ENCODE measurements at regions not wholly inside any gene's neighbourhood (a gene's known extent, or its start where the extent isn't known, plus 50 kb on each side); places are given as distances from the start of the nearest gene placed in this dataset.

- Histone ChIP-seq H3K4me1 (ENCODE audit: insufficient read depth) (no peaks in the 10 kb centered on the region), H3K4me3 (no peak overlapping the region), H4K20me1 (ENCODE audit: insufficient read depth, poor library complexity, severe bottlenecking) (no peaks in the 10 kb centered on the region), H3K9me3 (ENCODE audit: low read depth) (no peaks in the 10 kb centered on the region), H3K79me2 (no peaks in the 10 kb centered on the region), H3K27ac (peak overlapping the region; percentile 29), H3K4me2 (no peak overlapping the region), H3K9me2 (replicated peaks; ENCODE audit: insufficient read depth) (no peaks in the 10 kb centered on the region), H2AFZ (no peak overlapping the region), H3K27me3 (no peaks in the 10 kb centered on the region), H3K36me3 (replicated peaks; ENCODE audit: insufficient read depth, low read depth) (no peaks in the 10 kb centered on the region)
- 87% methylated on average over 1 of the region's 1 CpG for WGBS (ENCODE audit: low lambda C conversion rate, missing lambda C conversion rate)
- DNase-seq (ENCODE audit: low spot score): no peak
- no peak for TF ChIP-seq CTCF (IDR thresholded peaks at IDR 0.05; ENCODE audit: poor library complexity)
- no peak for TF ChIP-seq EZH2 (IDR thresholded peaks at IDR 0.05; ENCODE audit: borderline replicate concordance)
- TF ChIP-seq EZH2phosphoT487 (IDR thresholded peaks at IDR 0.05; ENCODE audit: low read depth, severe bottlenecking, unreplicated experiment): no peak
Measured at GRCh38 chr1:221892301-221892830, 150.5 kb upstream of the DUSP10 start.

DNA sequence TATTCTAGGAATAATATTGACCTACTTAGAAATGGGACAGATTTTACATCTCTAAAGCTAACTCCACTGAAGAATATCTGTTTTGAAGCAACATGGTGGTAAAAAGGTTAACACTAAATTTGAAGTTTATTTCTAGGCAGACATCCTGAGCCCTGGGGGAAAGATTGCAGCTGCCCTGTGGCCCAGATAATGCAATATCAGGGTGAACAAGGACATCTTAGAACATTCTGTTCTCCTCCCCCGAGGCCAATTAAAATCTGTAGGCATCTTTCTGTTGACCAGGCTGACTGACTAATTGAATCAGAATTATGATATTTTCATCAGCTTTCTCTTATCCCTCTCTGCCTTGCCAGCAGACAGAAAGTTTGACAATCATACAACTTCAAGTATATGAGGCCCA, 149.8 kb upstream of the DUSP10 start:
- Histone ChIP-seq H3K9me3 (ENCODE audit: low read depth) (no peaks in the 10 kb centered on the region), H3K27ac (peak overlapping the region; percentile 29), H2AFZ (no peak overlapping the region), H3K9me2 (replicated peaks; ENCODE audit: insufficient read depth) (no peaks in the 10 kb centered on the region), H3K4me2 (no peak overlapping the region), H3K4me1 (ENCODE audit: insufficient read depth) (no peaks in the 10 kb centered on the region), H3K27me3 (no peaks in the 10 kb centered on the region), H3K36me3 (replicated peaks; ENCODE audit: insufficient read depth, low read depth) (no peaks in the 10 kb centered on the region), H3K4me3 (no peak overlapping the region), H4K20me1 (ENCODE audit: insufficient read depth, poor library complexity, severe bottlenecking) (no peaks in the 10 kb centered on the region), H3K79me2 (no peaks in the 10 kb centered on the region)
- DNase-seq (ENCODE audit: low spot score): no peak
- no peak for TF ChIP-seq CTCF (IDR thresholded peaks at IDR 0.05; ENCODE audit: poor library complexity)
- no peak for TF ChIP-seq EZH2 (IDR thresholded peaks at IDR 0.05; ENCODE audit: borderline replicate concordance)
- TF ChIP-seq EZH2phosphoT487 (IDR thresholded peaks at IDR 0.05; ENCODE audit: low read depth, severe bottlenecking, unreplicated experiment): no peak
- WGBS (ENCODE audit: low lambda C conversion rate, missing lambda C conversion rate): 80% methylated on average over 1 of the region's 1 CpG

DNA sequence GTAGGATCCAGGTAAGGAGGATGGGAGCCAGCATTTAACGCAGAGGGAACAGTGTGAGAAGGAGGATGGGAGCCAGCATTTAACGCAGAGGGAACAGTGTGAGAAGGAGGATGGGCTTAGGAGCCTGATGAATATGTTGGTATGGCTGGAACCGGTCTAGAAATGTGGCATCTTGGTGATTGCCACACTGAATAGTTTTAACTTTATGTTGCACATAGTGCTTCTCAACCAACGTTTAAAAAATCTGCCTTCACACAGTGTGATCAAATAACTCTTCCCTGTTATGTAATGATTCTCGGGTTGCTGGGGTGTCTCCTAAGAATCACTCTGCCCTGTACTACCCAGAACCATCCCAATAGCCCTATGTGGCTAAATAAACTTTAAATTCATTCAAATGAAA, 146.9 kb upstream of the DUSP10 start:
- H3K27ac ChIP-seq: no peak overlapping the region
- no peaks in the 10 kb centered on the region for H3K9me3 ChIP-seq (ENCODE audit: low read depth)
- no peak for DNase-seq (ENCODE audit: low spot score)
- H3K79me2 ChIP-seq: no peaks in the 10 kb centered on the region
- WGBS (ENCODE audit: low lambda C conversion rate, missing lambda C conversion rate): 89% methylated on average over 5 of the region's 5 CpGs
- H4K20me1 ChIP-seq (ENCODE audit: insufficient read depth, poor library complexity, severe bottlenecking): no peaks in the 10 kb centered on the region
- H2AFZ ChIP-seq: no peak overlapping the region
- no peaks in the 10 kb centered on the region for H3K9me2 ChIP-seq (replicated peaks; ENCODE audit: insufficient read depth)
- H3K4me1 ChIP-seq (ENCODE audit: insufficient read depth): no peaks in the 10 kb centered on the region
- no peaks in the 10 kb centered on the region for H3K27me3 ChIP-seq
- no peak overlapping the region for H3K4me3 ChIP-seq
- no peaks in the 10 kb centered on the region for H3K36me3 ChIP-seq (replicated peaks; ENCODE audit: insufficient read depth, low read depth)
- no peak overlapping the region for H3K4me2 ChIP-seq
- TF ChIP-seq EZH2phosphoT487 (IDR thresholded peaks at IDR 0.05; ENCODE audit: low read depth, severe bottlenecking, unreplicated experiment): no peak
- TF ChIP-seq CTCF (IDR thresholded peaks at IDR 0.05; ENCODE audit: poor library complexity): no peak
- TF ChIP-seq EZH2 (IDR thresholded peaks at IDR 0.05; ENCODE audit: borderline replicate concordance): no peak

- TF ChIP-seq EZH2phosphoT487 (IDR thresholded peaks at IDR 0.05; ENCODE audit: low read depth, severe bottlenecking, unreplicated experiment) (no peak), CTCF (IDR thresholded peaks at IDR 0.05; ENCODE audit: poor library complexity) (no peak), EZH2 (IDR thresholded peaks at IDR 0.05; ENCODE audit: borderline replicate concordance) (no peak)
- Histone ChIP-seq H3K9me2 (replicated peaks; ENCODE audit: insufficient read depth) (no peaks in the 10 kb centered on the region), H3K4me2 (no peak overlapping the region), H2AFZ (no peak overlapping the region), H3K27ac (no peak overlapping the region), H4K20me1 (ENCODE audit: insufficient read depth, poor library complexity, severe bottlenecking) (no peaks in the 10 kb centered on the region), H3K4me1 (ENCODE audit: insufficient read depth) (no peaks in the 10 kb centered on the region), H3K9me3 (ENCODE audit: low read depth) (no peaks in the 10 kb centered on the region), H3K79me2 (no peaks in the 10 kb centered on the region), H3K4me3 (no peak overlapping the region), H3K36me3 (replicated peaks; ENCODE audit: insufficient read depth, low read depth) (no peaks in the 10 kb centered on the region), H3K27me3 (no peaks in the 10 kb centered on the region)
- WGBS (ENCODE audit: low lambda C conversion rate, missing lambda C conversion rate): 88% methylated on average over 11 of the region's 11 CpGs
- DNase-seq (ENCODE audit: low spot score): no peak
Measured at GRCh38 chr1:221888218-221888617, 146.3 kb upstream of the DUSP10 start.

Data from hepatocyte (in vitro differentiated cells).